ENCODE measurements at regions not wholly inside any gene's neighbourhood (a gene's known extent, or its start where the extent isn't known, plus 50 kb on each side); places are given as distances from the start of the nearest gene placed in this dataset.

GRCh38 chr3:157913741-157914150 is 192.5 kb downstream of the SHOX2 start:
- TF ChIP-seq POLR2A (IDR thresholded peaks at IDR 0.05; ENCODE audit: low read depth, low read length) (no peak), POLR2AphosphoS5 (IDR thresholded peaks at IDR 0.05; ENCODE audit: low read depth, low read length) (no peak)

Measured in GM12891 (cell line).